Naive thymus-derived CD4-positive, alpha-beta T cell (primary cell): ENCODE measurements at regions not wholly inside any gene's neighbourhood (a gene's known extent, or its start where the extent isn't known, plus 50 kb on each side); places are given as distances from the start of the nearest gene placed in this dataset.

ENCODE experiments used
- ATAC-seq: fragments of 150-1000 bp; cut with Tn5 transposase; 2 replicates; pipeline ENCODE4 v1.10.0; 2021; ENCODE audit warnings: mild to moderate bottlenecking, moderate library complexity
- CTCF ChIA-PET: fragments of 350-600 bp; sonication (Branson Sonifier 250); formaldehyde crosslinking; loops from one replicate; lab custom pipeline; 2021; ENCODE audit warnings: antibody characterized with exemption; lab: Charles Lee
- POLR2A ChIA-PET: fragments of 350-600 bp; sonication (Branson Sonifier 250); formaldehyde crosslinking; loops from one replicate; lab custom pipeline; 2021; ENCODE audit warnings: antibody characterized with exemption, inconsistent platforms; lab: Charles Lee
- DNase-seq, 9 donors: peaks; one replicate each; pipeline versions ENCODE4 v3.0.0 to v3.0.0-alpha.2; 2020 to 2022; ENCODE audit warnings: mixed read lengths in 1 of 9
- H3K27ac ChIP-seq: one replicate; pipeline ENCODE4 v1.7.0; 2013; ENCODE audit warnings: mild to moderate bottlenecking, low read depth, low read length, moderate library complexity
- H3K27me3 ChIP-seq, 2 donors: one replicate each; pipeline ENCODE4 v1.7.0; 2013; ENCODE audit warnings: low read length in 2 of 2, mild to moderate bottlenecking in 2 of 2, moderate library complexity in 2 of 2; ENCODE audit not compliant: control insufficient read depth in 2 of 2, insufficient read depth in 2 of 2
- H3K36me3 ChIP-seq, 3 experiments: 1 replicate in 2 of 3; 2 replicates in 1 of 3; pipeline ENCODE4 v1.7.0; 2013; ENCODE audit warnings: low read length in 3 of 3, mild to moderate bottlenecking in 3 of 3, moderate library complexity in 1 of 3; ENCODE audit not compliant: insufficient read depth in 3 of 3, control insufficient read depth in 2 of 3
- H3K4me1 ChIP-seq, 2 donors: one replicate each; pipeline ENCODE4 v1.7.0; 2013; ENCODE audit warnings: low read length in 2 of 2, mild to moderate bottlenecking in 2 of 2, moderate library complexity in 1 of 2; ENCODE audit not compliant: control insufficient read depth in 2 of 2, insufficient read depth in 2 of 2
- H3K4me3 ChIP-seq: 2 replicates; pipeline ENCODE4 v1.7.0; 2013; ENCODE audit warnings: mild to moderate bottlenecking, low read length
- H3K9me3 ChIP-seq, 3 experiments: 1 replicate in 2 of 3; 2 replicates in 1 of 3; pipeline ENCODE4 v1.7.0; 2013; ENCODE audit warnings: low read length in 3 of 3; ENCODE audit not compliant: control insufficient read depth in 2 of 3
- H3K27ac Mint-ChIP-seq, 9 donors: one replicate each; pipeline ENCODE4 v1.8.0; 2020 to 2022; ENCODE audit warnings: mixed read lengths in 9 of 9, mild to moderate bottlenecking in 8 of 9, moderate library complexity in 5 of 9, inconsistent platforms in 2 of 9
- H3K27me3 Mint-ChIP-seq, 5 donors: one replicate each; pipeline ENCODE4 v1.8.0; 2021 to 2022; ENCODE audit warnings: mixed read lengths in 5 of 5, mild to moderate bottlenecking in 1 of 5
- H3K36me3 Mint-ChIP-seq, 5 donors: one replicate each; pipeline ENCODE4 v1.8.0; 2020 to 2022; ENCODE audit warnings: mixed read lengths in 5 of 5, mild to moderate bottlenecking in 3 of 5, inconsistent platforms in 1 of 5
- H3K4me1 Mint-ChIP-seq, 7 donors: one replicate each; pipeline ENCODE4 v1.8.0; 2020 to 2022; ENCODE audit warnings: mixed read lengths in 7 of 7, mild to moderate bottlenecking in 3 of 7, inconsistent platforms in 1 of 7
- H3K4me3 Mint-ChIP-seq, 10 donors: one replicate each; pipeline ENCODE4 v1.8.0; 2020 to 2022; ENCODE audit warnings: mild to moderate bottlenecking in 10 of 10, mixed read lengths in 10 of 10, moderate library complexity in 6 of 10, inconsistent platforms in 2 of 10
- H3K9me3 Mint-ChIP-seq, 11 donors: one replicate each; pipeline ENCODE4 v1.8.0; 2020 to 2022; ENCODE audit warnings: mixed read lengths in 11 of 11, mild to moderate bottlenecking in 4 of 11, inconsistent platforms in 1 of 11, moderate library complexity in 1 of 11
- intact Hi-C, 2 donors: fragments of 100-400 bp; cut with micrococcal nuclease; formaldehyde crosslinking; loops; one replicate each; pipeline ENCODE4 v1.15.1; 2023

DNA sequence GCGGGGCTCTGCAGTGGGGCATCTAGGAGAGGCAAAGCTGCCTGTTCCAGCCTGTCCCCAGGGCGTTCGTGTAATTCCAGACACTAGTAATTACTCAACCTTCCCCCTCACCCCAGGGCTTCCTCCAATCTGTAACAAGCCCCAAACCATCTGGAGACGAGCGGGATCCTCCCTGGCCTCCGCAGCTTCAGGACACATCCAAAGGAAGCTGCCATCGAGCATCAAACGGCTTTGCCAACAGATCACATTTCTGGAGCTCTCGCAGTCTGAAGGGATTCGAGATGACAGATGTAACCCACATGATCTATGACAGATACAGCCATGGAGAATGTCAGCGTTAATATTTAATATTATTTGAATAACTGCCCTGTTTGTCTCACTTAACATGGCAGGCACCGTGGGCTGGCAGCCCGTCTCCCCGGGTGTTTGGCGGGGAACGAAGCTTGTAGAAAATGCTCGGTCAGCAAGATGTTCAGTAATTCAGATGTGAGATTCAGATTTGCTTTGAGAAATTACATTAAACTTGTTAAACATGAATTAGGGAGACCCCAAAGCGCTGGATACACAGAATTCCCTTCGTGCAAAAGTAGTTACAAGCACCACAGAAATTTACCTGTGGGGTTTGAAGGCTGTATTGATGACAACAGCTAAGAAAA lies 108.5 kb upstream of the C7orf33 start:
- intact Hi-C loops = no loop called here
- no peak overlapping the region for H3K4me3 Mint-ChIP-seq
- peaks cover 0 to 1% (median 0%) of the 10 kb centered on the region in 11 donors for H3K9me3 Mint-ChIP-seq
- H3K4me1 Mint-ChIP-seq = peaks cover 0 to 6% (median 0%) of the 10 kb centered on the region in 7 donors
- H3K36me3 Mint-ChIP-seq = no peaks in the 10 kb centered on the region
- ATAC-seq (no peak), DNase-seq (no peak)
- no peaks in the 10 kb centered on the region for H3K9me3 ChIP-seq
- H3K4me1 ChIP-seq = no peaks in the 10 kb centered on the region
- peaks cover 0 to 9% (median 0%) of the 10 kb centered on the region in 5 donors for H3K27me3 Mint-ChIP-seq
- no peak overlapping the region for H3K27ac ChIP-seq
- POLR2A ChIA-PET = no interaction called here
- CTCF ChIA-PET = interaction anchor here (1.0 kb wide), 1 partner anchor 217 kb away, joined by 3 read pairs; no protein-coding TSS in a partner anchor
- no peaks in the 10 kb centered on the region for H3K36me3 ChIP-seq
- no peak overlapping the region for H3K4me3 ChIP-seq
- H3K27me3 ChIP-seq = no peaks in the 10 kb centered on the region
- no peak overlapping the region for H3K27ac Mint-ChIP-seq

DNA sequence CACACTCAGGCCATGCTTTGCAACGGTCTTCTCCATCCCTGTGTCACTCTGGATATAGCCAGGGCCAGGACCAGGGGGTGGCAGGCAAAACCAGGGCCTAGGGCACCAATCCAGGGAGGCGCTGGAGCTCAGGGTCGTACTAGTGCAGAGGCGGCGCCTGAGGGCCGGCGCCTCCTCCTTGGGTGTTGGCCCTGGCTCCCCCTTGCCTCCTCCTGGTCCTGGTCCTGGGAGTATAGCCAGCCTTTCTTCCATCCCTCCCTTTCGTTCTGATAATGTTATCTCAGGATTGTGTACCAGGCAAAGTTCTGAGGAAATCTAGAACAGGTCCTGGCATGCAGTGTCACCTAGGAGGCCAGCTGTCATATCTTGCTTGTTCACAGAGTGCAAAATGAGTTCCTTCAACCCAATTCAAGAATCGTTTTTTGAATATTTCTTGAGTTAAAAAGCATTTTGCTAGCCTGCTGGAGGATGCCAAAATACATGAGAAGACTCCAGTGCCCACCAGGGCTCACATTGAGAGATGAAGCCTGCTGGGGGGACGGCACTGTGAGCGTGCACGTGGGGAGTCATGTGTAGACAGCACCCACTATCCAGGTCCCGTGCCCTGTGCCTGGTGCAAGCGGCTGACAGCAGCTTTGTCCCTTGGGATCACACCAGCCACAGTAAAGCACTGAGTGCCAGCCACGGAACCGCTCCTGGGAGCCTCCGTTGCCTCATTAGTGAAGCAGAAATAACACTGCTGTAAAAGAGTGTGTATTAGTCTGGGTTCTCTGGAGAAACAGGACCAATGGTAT lies 106.9 kb upstream of the C7orf33 start:
- ChIA-PET CTCF (no interaction called here), POLR2A (no interaction called here)
- Mint-ChIP-seq H3K9me3 (peaks cover 0 to 1% (median 0%) of the 10 kb centered on the region in 11 donors), H3K4me1 (peaks cover 0 to 6% (median 0%) of the 10 kb centered on the region in 7 donors), H3K36me3 (no peaks in the 10 kb centered on the region), H3K4me3 (no peak overlapping the region), H3K27me3 (peaks cover 0 to 9% (median 0%) of the 10 kb centered on the region in 5 donors), H3K27ac (no peak overlapping the region)
- no peaks in the 10 kb centered on the region for H3K4me1 ChIP-seq
- no peak overlapping the region for H3K4me3 ChIP-seq
- H3K27ac ChIP-seq = no peak overlapping the region
- no peaks in the 10 kb centered on the region for H3K36me3 ChIP-seq
- intact Hi-C loops = loop anchor here in 1 of 2 donors (2.0 kb wide), 1 partner anchor 219 kb away; no protein-coding TSS in a partner anchor
- ATAC-seq (no peak), DNase-seq (no peak)
- H3K9me3 ChIP-seq = no peaks in the 10 kb centered on the region
- no peaks in the 10 kb centered on the region for H3K27me3 ChIP-seq

GRCh38 chr7:148484486-148484885 lies 106.1 kb upstream of the C7orf33 start:
- CTCF ChIA-PET = interaction anchor here (0.7 to 1.0 kb wide), 2 partner anchors 219 to 221 kb away, joined by 3 read pairs; no protein-coding TSS in a partner anchor
- Mint-ChIP-seq H3K27me3 (peaks cover 0 to 9% (median 1%) of the 10 kb centered on the region in 5 donors), H3K4me3 (no peak overlapping the region), H3K4me1 (peaks cover 0 to 6% (median 0%) of the 10 kb centered on the region in 7 donors), H3K36me3 (no peaks in the 10 kb centered on the region), H3K27ac (no peak overlapping the region), H3K9me3 (peaks cover 0 to 1% (median 0%) of the 10 kb centered on the region in 11 donors)
- no peak overlapping the region for H3K4me3 ChIP-seq
- H3K27ac ChIP-seq = no peak overlapping the region
- H3K4me1 ChIP-seq = no peaks in the 10 kb centered on the region
- intact Hi-C loops = loop anchor here in 1 of 2 donors (2.0 kb wide), 1 partner anchor 220 kb away; no protein-coding TSS in a partner anchor
- no peaks in the 10 kb centered on the region for H3K27me3 ChIP-seq
- H3K9me3 ChIP-seq = no peaks in the 10 kb centered on the region
- POLR2A ChIA-PET = no interaction called here
- no peaks in the 10 kb centered on the region for H3K36me3 ChIP-seq
- DNase-seq (no peak), ATAC-seq (no peak)

- Histone ChIP-seq H3K9me3 (no peaks in the 10 kb centered on the region), H3K4me1 (no peaks in the 10 kb centered on the region), H3K4me3 (no peak overlapping the region), H3K27me3 (no peaks in the 10 kb centered on the region), H3K27ac (no peak overlapping the region), H3K36me3 (no peaks in the 10 kb centered on the region)
- Mint-ChIP-seq H3K9me3 (peaks cover 0 to 1% (median 0%) of the 10 kb centered on the region in 11 donors), H3K27me3 (peaks cover 4 to 11% (median 5%) of the 10 kb centered on the region in 5 donors), H3K27ac (no peak overlapping the region), H3K36me3 (no peaks in the 10 kb centered on the region), H3K4me1 (peaks cover 0 to 6% (median 0%) of the 10 kb centered on the region in 7 donors), H3K4me3 (no peak overlapping the region)
- ChIA-PET POLR2A (no interaction called here), CTCF (interaction anchor here (0.6 kb wide), 1 partner anchor 222 kb away, joined by 3 read pairs; no protein-coding TSS in a partner anchor)
- intact Hi-C loops = loop anchor here in 1 of 2 donors (2.0 kb wide), 1 partner anchor 221 kb away; no protein-coding TSS in a partner anchor
- ATAC-seq (no peak), DNase-seq (no peak)
These were observed 104.9 kb upstream of the C7orf33 start for GRCh38 chr7:148485618-148486017.

DNA sequence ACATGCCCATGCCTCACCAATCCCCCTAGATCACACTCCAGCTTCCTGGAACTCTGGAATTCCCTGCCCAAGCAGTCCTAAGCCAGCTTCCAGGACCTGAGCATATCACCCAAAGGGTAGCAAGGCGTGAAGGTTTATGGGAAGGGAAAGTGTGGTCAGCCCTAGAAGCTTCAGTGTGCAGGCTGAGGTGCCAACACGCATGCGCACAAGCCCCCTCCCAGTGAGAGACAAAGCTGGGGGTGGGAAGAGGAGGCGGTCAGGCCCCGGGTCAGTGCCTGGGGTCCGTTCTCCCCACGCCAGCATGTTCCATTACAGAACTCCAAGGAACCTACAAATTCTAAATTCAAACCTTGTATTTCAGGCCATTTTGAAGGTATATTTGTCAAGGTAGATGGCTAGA lies 103.6 kb upstream of the C7orf33 start:
- ATAC-seq = no peak
- Mint-ChIP-seq H3K27ac (no peak overlapping the region), H3K4me1 (no peaks in the 10 kb centered on the region), H3K36me3 (no peaks in the 10 kb centered on the region), H3K9me3 (peaks cover 0 to under 1% (median 0%) of the 10 kb centered on the region in 11 donors), H3K27me3 (peaks cover 8 to 19% (median 11%) of the 10 kb centered on the region in 5 donors), H3K4me3 (no peak overlapping the region)
- no peak overlapping the region for H3K4me3 ChIP-seq
- no peaks in the 10 kb centered on the region for H3K4me1 ChIP-seq
- H3K27me3 ChIP-seq = no peaks in the 10 kb centered on the region
- no peaks in the 10 kb centered on the region for H3K9me3 ChIP-seq
- no peak overlapping the region for H3K27ac ChIP-seq
- no peaks in the 10 kb centered on the region for H3K36me3 ChIP-seq
- POLR2A ChIA-PET = no interaction called here
- intact Hi-C loops = no loop called here
- CTCF ChIA-PET = no interaction called here
- DNase-seq = no peak

- DNase-seq (no peak), ATAC-seq (no peak)
- Mint-ChIP-seq H3K4me3 (no peak overlapping the region), H3K36me3 (no peaks in the 10 kb centered on the region), H3K27me3 (peaks cover 11 to 27% (median 16%) of the 10 kb centered on the region in 5 donors), H3K4me1 (no peaks in the 10 kb centered on the region), H3K9me3 (peaks cover 0 to 11% (median 3%) of the 10 kb centered on the region in 11 donors), H3K27ac (no peak overlapping the region)
- Histone ChIP-seq H3K9me3 (peaks cover 0 to 6% (median 0%) of the 10 kb centered on the region in 3 experiments), H3K27ac (no peak overlapping the region), H3K27me3 (peaks cover 0 to 3% of the 10 kb centered on the region in 2 donors), H3K4me1 (no peaks in the 10 kb centered on the region), H3K4me3 (no peak overlapping the region), H3K36me3 (no peaks in the 10 kb centered on the region)
- ChIA-PET CTCF (no interaction called here), POLR2A (no interaction called here)
- intact Hi-C loops = no loop called here
These were observed 102.7 kb upstream of the C7orf33 start for GRCh38 chr7:148487912-148488311.
